ENCODE measurements at regions not wholly inside any gene's neighbourhood (a gene's known extent, or its start where the extent isn't known, plus 50 kb on each side); places are given as distances from the start of the nearest gene placed in this dataset.
A peak's percentile ranks its signal among the peaks of the same experiment; 100 is the strongest.

DNA sequence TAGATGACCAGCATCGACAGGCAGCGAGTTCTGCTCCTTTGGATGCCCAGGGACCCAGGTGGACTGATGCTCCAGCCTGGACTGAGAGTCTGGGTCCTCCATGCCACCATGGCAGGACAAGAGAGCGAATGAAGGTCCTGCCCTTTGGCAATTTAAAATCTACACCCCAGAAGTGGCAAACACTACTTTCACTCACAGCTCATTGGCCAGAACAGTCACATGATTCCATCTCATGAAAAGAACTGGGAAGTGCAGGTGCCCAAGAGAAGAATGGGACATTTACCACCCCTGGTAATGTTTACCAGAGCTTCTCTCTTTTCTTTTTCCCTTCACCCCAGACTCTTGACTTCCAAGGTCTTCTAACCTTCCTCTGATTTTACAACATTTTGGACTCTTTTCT, 87.8 kb upstream of the SLCO3A1 start (continued):
- TF ChIP-seq, protein P1, sequence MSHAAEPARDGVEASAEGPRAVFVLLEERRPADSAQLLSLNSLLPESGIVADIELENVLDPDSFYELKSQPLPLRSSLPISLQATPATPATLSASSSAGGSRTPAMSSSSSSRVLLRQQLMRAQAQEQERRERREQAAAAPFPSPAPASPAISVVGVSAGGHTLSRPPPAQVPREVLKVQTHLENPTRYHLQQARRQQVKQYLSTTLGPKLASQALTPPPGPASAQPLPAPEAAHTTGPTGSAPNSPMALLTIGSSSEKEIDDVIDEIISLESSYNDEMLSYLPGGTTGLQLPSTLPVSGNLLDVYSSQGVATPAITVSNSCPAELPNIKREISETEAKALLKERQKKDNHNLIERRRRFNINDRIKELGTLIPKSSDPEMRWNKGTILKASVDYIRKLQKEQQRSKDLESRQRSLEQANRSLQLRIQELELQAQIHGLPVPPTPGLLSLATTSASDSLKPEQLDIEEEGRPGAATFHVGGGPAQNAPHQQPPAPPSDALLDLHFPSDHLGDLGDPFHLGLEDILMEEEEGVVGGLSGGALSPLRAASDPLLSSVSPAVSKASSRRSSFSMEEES (CRISPR knock-in tag; IDR thresholded peaks at IDR 0.05), result 0 out of 2 replicates have a peak, but pooled peaks have one; percentile 7

DNA sequence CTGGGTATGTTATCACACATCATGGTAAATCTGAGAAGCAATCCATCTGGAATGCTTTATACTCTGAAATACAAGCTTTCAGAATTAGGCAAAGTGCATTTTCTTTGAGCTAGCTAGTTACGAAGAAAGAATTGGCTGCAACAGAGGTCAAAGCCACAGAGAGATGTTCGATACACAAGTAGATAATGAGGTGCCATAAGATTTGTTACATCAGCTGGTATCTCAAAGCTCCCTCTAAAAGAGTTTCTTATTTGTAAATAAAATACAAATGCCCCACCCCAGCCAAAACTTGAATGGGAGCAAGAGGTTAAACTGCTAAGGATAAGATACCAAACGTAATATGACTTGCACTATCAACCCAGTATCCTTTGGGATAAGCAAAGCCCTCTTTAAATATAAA, 84.0 kb upstream of the SLCO3A1 start:
- H3K9ac ChIP-seq (ENCODE audit: insufficient read depth in 1 of 2, low read depth in 2 of 2, low read length in 2 of 2), result no peak overlapping the region
- no peak overlapping the region for H3K27ac ChIP-seq (ENCODE audit: extremely low read depth, low read depth, low read length)
- WGBS (ENCODE audit: insufficient coverage, low coverage, missing lambda C conversion rate), result 0% methylated on average over 3 of the region's 3 CpGs
- ChIA-PET POLR2A (interaction anchor here (0.9 kb wide), 1 partner anchor 16 kb away, joined by 3 read pairs; no protein-coding TSS in a partner anchor), CTCF (ENCODE audit: low intra/inter-chr PET ratio) (no interaction called here)
- ATAC-seq, result no peak
- FAIRE-seq, result no peak
- no peaks in the 10 kb centered on the region for H4K20me1 ChIP-seq (replicated peaks; ENCODE audit: control insufficient read depth, insufficient read depth, low read length)
- no TSS peak for BruUV-seq (replicated peaks)
- no peak overlapping the region for H3K4me2 ChIP-seq (ENCODE audit: insufficient read depth, low read length)
- no peaks in the 10 kb centered on the region; a peak in 2 of 5 replicates for H3K27me3 ChIP-seq (ENCODE audit: control insufficient read depth in 2 of 2, insufficient read depth in 2 of 2, low read length in 2 of 2)
- DNase-seq (ENCODE audit: extremely low read depth in 1 of 4, low spot score in 3 of 4), result no peak
- no peak overlapping the region for H2AFZ ChIP-seq (ENCODE audit: low read depth, low read length)
- in situ Hi-C loops (cut with MboI) (no loop called here), intact Hi-C loops (cut with micrococcal nuclease) (no loop called here)
- peaks cover 3% of the 10 kb centered on the region for H3K9me1 ChIP-seq (ENCODE audit: control insufficient read depth, insufficient read depth, low read length)
- no peaks in the 10 kb centered on the region for H3K79me2 ChIP-seq (ENCODE audit: control insufficient read depth, insufficient read depth, low read length)
- H3K4me3 ChIP-seq, result no peak overlapping the region
- H3K9me3 ChIP-seq (replicated peaks; ENCODE audit: control insufficient read depth, insufficient read depth, low read depth, low read length), result no peaks in the 10 kb centered on the region
- H3K36me3 ChIP-seq (ENCODE audit: control insufficient read depth, insufficient read depth, low read length), result no peaks in the 10 kb centered on the region
- no peaks in the 10 kb centered on the region for H3K4me1 ChIP-seq (replicated peaks in 1 of 2; ENCODE audit: control insufficient read depth in 2 of 2, insufficient read depth in 2 of 2, low read length in 2 of 2)
- TF ChIP-seq ZFX (CRISPR knock-in tag; IDR thresholded peaks at IDR 0.05) (no peak), KDM2B (CRISPR knock-in tag; IDR thresholded peaks at IDR 0.05) (no peak), MTA1 (IDR thresholded peaks at IDR 0.05; ENCODE audit: borderline replicate concordance) (no peak), FOXP1 (CRISPR knock-in tag; IDR thresholded peaks at IDR 0.05) (no peak), ARNT (IDR thresholded peaks at IDR 0.05) (no peak), SAP30 (IDR thresholded peaks at IDR 0.05; ENCODE audit: borderline replicate concordance, insufficient read depth, low read depth, low read length, poor library complexity, severe bottlenecking) (no peak), EP300 (IDR thresholded peaks at IDR 0.05; ENCODE audit: low read length) (no peak), MECOM (CRISPR knock-in tag; IDR thresholded peaks at IDR 0.05) (no peak), PURB (CRISPR knock-in tag; IDR thresholded peaks at IDR 0.05; ENCODE audit: low read depth) (no peak), FOXA1 (IDR thresholded peaks at IDR 0.05; ENCODE audit: borderline replicate concordance) (no peak), XRCC4 (IDR thresholded peaks at IDR 0.05; ENCODE audit: extremely low read depth, insufficient read depth, insufficient read length) (no peak), STAT5A (IDR thresholded peaks at IDR 0.05; ENCODE audit: borderline replicate concordance, low read length) (no peak)
- TF ChIP-seq, protein P2, sequence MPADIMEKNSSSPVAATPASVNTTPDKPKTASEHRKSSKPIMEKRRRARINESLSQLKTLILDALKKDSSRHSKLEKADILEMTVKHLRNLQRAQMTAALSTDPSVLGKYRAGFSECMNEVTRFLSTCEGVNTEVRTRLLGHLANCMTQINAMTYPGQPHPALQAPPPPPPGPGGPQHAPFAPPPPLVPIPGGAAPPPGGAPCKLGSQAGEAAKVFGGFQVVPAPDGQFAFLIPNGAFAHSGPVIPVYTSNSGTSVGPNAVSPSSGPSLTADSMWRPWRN (IDR thresholded peaks at IDR 0.05; ENCODE audit: low read depth), result no peak
- TF ChIP-seq, protein P3, sequence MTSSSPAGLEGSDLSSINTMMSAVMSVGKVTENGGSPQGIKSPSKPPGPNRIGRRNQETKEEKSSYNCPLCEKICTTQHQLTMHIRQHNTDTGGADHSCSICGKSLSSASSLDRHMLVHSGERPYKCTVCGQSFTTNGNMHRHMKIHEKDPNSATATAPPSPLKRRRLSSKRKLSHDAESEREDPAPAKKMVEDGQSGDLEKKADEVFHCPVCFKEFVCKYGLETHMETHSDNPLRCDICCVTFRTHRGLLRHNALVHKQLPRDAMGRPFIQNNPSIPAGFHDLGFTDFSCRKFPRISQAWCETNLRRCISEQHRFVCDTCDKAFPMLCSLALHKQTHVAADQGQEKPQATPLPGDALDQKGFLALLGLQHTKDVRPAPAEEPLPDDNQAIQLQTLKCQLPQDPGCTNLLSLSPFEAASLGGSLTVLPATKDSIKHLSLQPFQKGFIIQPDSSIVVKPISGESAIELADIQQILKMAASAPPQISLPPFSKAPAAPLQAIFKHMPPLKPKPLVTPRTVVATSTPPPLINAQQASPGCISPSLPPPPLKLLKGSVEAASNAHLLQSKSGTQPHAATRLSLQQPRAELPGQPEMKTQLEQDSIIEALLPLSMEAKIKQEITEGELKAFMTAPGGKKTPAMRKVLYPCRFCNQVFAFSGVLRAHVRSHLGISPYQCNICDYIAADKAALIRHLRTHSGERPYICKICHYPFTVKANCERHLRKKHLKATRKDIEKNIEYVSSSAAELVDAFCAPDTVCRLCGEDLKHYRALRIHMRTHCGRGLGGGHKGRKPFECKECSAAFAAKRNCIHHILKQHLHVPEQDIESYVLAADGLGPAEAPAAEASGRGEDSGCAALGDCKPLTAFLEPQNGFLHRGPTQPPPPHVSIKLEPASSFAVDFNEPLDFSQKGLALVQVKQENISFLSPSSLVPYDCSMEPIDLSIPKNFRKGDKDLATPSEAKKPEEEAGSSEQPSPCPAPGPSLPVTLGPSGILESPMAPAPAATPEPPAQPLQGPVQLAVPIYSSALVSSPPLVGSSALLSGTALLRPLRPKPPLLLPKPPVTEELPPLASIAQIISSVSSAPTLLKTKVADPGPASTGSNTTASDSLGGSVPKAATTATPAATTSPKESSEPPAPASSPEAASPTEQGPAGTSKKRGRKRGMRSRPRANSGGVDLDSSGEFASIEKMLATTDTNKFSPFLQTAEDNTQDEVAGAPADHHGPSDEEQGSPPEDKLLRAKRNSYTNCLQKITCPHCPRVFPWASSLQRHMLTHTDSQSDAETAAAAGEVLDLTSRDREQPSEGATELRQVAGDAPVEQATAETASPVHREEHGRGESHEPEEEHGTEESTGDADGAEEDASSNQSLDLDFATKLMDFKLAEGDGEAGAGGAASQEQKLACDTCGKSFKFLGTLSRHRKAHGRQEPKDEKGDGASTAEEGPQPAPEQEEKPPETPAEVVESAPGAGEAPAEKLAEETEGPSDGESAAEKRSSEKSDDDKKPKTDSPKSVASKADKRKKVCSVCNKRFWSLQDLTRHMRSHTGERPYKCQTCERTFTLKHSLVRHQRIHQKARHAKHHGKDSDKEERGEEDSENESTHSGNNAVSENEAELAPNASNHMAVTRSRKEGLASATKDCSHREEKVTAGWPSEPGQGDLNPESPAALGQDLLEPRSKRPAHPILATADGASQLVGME (CRISPR knock-in tag; IDR thresholded peaks at IDR 0.05), result no peak
